HFFc6 (cell line): ENCODE measurements at regions not wholly inside any gene's neighbourhood (a gene's known extent, or its start where the extent isn't known, plus 50 kb on each side); places are given as distances from the start of the nearest gene placed in this dataset.

Source experiments
- DNase-seq: peaks from one replicate; pipeline ENCODE4 v3.0.0-alpha.2; 2018
- H3K27ac Mint-ChIP-seq: 2 replicates; pipeline ENCODE4 v1.8.0; 2020; ENCODE audit warnings: mild to moderate bottlenecking, mixed read lengths
- H3K27me3 Mint-ChIP-seq: 2 replicates; pipeline ENCODE4 v1.8.0; 2021; ENCODE audit warnings: mild to moderate bottlenecking, moderate library complexity, mixed read lengths; ENCODE audit not compliant: insufficient read depth
- H3K36me3 Mint-ChIP-seq: 2 replicates; pipeline ENCODE4 v1.8.0; 2021; ENCODE audit warnings: low read depth, mixed read lengths
- H3K4me1 Mint-ChIP-seq: 2 replicates; pipeline ENCODE4 v1.8.0; 2020; ENCODE audit warnings: low read depth, mixed read lengths
- H3K4me3 Mint-ChIP-seq: 2 replicates; pipeline ENCODE4 v1.8.0; 2020; ENCODE audit warnings: mild to moderate bottlenecking, moderate library complexity, mixed read lengths
- H3K9me3 Mint-ChIP-seq: 2 replicates; pipeline ENCODE4 v1.8.0; 2020; ENCODE audit warnings: mild to moderate bottlenecking, mixed read lengths
- TF ChIP-seq, protein P1 (sequence below): fragments of 200-600 bp; sonication (generic); IDR thresholded peaks from 2 replicates; pipeline ENCODE4 v1.5.0; 2021; ENCODE audit warnings: antibody characterized with exemption, mild to moderate bottlenecking

DNA sequence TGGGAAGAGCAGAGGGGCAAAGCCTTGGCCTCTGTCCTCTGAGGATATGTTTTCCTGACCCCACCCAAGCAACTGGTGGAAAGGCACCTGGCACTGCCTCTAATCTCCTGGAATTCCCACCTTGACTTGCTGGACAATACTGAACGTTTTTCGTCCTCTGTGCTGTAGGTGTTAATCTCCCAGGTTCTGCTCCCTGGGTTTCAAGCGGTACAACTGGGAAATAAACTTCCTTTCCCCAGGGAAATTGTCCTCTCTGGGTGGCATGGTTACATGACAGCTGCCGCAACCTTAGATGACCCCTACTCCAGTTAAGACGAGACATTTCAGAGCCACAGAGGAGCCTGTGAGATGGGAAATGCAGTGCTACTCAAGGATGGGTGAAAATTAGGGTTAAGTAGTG is 57.3 kb upstream of the BCAR3 start:
- Mint-ChIP-seq H3K4me3 (no peak overlapping the region), H3K4me1 (peaks cover 67% of the 10 kb centered on the region), H3K27ac (peak overlapping the region; percentile 98), H3K27me3 (peaks cover 1% of the 10 kb centered on the region; the same call in 1 of the 2 replicates), H3K9me3 (peaks cover 11% of the 10 kb centered on the region; the same call in 1 of the 2 replicates), H3K36me3 (peaks cover 10% of the 10 kb centered on the region)
- TF ChIP-seq, protein P1, sequence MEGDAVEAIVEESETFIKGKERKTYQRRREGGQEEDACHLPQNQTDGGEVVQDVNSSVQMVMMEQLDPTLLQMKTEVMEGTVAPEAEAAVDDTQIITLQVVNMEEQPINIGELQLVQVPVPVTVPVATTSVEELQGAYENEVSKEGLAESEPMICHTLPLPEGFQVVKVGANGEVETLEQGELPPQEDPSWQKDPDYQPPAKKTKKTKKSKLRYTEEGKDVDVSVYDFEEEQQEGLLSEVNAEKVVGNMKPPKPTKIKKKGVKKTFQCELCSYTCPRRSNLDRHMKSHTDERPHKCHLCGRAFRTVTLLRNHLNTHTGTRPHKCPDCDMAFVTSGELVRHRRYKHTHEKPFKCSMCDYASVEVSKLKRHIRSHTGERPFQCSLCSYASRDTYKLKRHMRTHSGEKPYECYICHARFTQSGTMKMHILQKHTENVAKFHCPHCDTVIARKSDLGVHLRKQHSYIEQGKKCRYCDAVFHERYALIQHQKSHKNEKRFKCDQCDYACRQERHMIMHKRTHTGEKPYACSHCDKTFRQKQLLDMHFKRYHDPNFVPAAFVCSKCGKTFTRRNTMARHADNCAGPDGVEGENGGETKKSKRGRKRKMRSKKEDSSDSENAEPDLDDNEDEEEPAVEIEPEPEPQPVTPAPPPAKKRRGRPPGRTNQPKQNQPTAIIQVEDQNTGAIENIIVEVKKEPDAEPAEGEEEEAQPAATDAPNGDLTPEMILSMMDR = no peak
- DNase-seq = no peak

DNA sequence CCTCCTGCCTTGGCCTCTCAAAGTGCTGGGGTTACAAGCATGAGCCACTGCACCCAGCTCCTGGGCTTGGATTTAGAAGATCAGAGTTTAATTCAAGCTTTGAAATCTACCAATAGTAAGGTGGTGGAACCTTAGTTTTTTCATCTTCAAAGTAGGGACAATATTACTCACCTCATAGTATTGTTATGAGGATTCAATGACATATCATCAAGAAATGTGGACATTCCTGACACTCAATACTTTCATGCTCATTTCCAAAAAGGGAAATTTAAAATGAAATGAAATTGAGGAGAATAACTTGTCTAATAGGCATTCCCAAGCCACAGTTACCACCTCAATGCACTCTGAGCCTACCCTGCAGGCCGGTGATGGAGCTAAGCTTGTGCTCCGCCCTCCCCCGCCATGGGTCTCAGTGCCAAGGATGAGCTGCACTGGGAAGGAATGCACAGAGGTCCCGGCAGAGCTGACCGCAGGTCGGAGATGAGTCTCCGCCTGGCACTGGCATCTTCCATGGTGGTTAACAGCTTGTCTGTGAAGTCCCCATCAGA is 56.5 kb upstream of the BCAR3 start:
- H3K27ac Mint-ChIP-seq = peak overlapping the region; percentile 98
- peak; percentile 97 for DNase-seq
- peaks cover 69% of the 10 kb centered on the region for H3K4me1 Mint-ChIP-seq
- TF ChIP-seq, protein P1 = no peak
- H3K9me3 Mint-ChIP-seq = peaks cover 11% of the 10 kb centered on the region; the same call in 1 of the 2 replicates
- peak overlapping the region; percentile 69 for H3K4me3 Mint-ChIP-seq
- peaks cover 10% of the 10 kb centered on the region for H3K36me3 Mint-ChIP-seq
- peaks cover 1% of the 10 kb centered on the region; the same call in 1 of the 2 replicates for H3K27me3 Mint-ChIP-seq

DNA sequence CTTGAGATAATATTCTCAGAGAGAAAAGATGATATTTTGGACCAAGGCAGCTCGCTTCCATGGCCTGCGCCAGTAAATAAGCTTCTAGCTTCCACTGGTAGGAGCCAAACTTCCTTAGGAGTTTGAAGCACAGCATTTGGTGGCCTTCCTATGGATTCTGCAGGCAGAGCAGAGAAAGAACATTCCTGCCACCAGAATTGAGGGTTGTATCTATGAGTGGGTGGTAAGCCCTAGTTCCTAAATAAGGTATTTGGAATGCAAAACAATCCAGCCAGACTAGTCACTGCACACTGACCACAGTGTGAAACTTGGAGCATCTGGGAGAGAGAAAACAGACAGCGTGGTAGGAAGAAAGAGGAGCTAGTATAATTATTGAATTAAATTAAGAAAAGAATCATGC is 54.1 kb upstream of the BCAR3 start:
- H3K27me3 Mint-ChIP-seq = peaks cover 1% of the 10 kb centered on the region
- H3K36me3 Mint-ChIP-seq = peaks cover 10% of the 10 kb centered on the region

DNA sequence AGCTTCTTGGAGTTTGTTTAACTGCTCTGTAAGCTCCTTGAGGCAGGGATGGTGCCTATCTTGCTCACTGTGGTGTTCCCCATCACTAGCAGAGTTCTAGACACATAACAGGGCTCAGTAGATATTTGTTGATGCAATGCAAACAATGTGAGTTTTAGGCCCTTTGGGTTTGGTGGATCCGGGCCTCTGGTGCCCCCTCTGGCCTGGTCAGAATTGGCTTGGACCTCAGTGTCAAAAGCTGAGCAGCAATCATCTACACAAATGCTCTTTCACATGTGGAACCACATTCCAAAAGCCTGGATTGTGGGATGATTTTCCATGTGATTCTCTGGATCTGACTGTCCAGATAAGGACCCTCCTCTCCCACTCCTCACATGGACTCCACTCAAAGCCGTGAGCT is 53.4 kb upstream of the BCAR3 start:
- H3K4me1 Mint-ChIP-seq = peaks cover 86% of the 10 kb centered on the region
- no peak for DNase-seq
- peaks cover 11% of the 10 kb centered on the region; the same call in 1 of the 2 replicates for H3K9me3 Mint-ChIP-seq
- H3K36me3 Mint-ChIP-seq = peaks cover 10% of the 10 kb centered on the region
- TF ChIP-seq, protein P1 = peak; percentile 49
- no peak overlapping the region for H3K4me3 Mint-ChIP-seq
- peaks cover 1% of the 10 kb centered on the region for H3K27me3 Mint-ChIP-seq
- peak overlapping the region; percentile 65 for H3K27ac Mint-ChIP-seq

More for the DNA sequence above, 54.1 kb upstream of the BCAR3 start:
- peak overlapping the region; percentile 31; the same call in 1 of the 2 replicates for H3K4me3 Mint-ChIP-seq
- DNase-seq = peak; percentile 89
- H3K27ac Mint-ChIP-seq = peak overlapping the region; percentile 25
- peaks cover 86% of the 10 kb centered on the region for H3K4me1 Mint-ChIP-seq
- peaks cover 11% of the 10 kb centered on the region; the same call in 1 of the 2 replicates for H3K9me3 Mint-ChIP-seq
- TF ChIP-seq, protein P1 = peak; percentile 63

DNA sequence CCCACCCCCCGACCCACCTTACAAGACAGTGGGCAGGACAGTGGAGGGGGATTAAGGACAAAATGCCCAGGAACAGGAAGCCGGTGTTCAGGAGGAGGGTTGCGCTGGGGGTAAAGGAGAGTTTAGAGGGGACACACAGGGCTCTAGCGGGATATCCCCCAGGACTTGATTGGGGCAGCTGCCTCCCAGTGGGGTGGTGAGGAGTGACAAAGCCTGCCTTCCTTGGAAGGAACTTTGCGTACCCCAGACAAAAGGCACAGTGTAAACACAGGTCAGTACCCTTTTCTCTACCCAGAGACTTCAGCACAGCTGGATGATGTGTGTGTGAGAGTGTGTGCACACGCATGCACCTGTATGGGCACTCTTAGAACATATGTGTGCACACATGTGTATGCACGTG is 51.7 kb upstream of the BCAR3 start:
- H3K27me3 Mint-ChIP-seq = peaks cover 3% of the 10 kb centered on the region
- no peak for DNase-seq
- H3K27ac Mint-ChIP-seq = no peak overlapping the region
- peaks cover 71% of the 10 kb centered on the region for H3K4me1 Mint-ChIP-seq
- TF ChIP-seq, protein P1 = no peak
- no peak overlapping the region for H3K4me3 Mint-ChIP-seq
- H3K36me3 Mint-ChIP-seq = peaks cover 10% of the 10 kb centered on the region
- peaks cover 8% of the 10 kb centered on the region; the same call in 1 of the 2 replicates for H3K9me3 Mint-ChIP-seq
